GM23338 (cell line): ENCODE measurements at regions not wholly inside any gene's neighbourhood (a gene's known extent, or its start where the extent isn't known, plus 50 kb on each side); places are given as distances from the start of the nearest gene placed in this dataset.

Experiments used
- ATAC-seq: fragments of 200-7000 bp; cut with Tn5 transposase; 3 replicates; pipeline ENCODE4 v1.9.1; 2020
- DNase-seq: peaks from one replicate; pipeline ENCODE4 v3.0.0-alpha.2; 2015; ENCODE audit warnings: low spot score
- H2AFZ ChIP-seq: fragments of 200-600 bp; sonication (generic); 2 replicates; pipeline ENCODE4 v1.8.0; 2016; ENCODE audit warnings: antibody characterized with exemption, mild to moderate bottlenecking, moderate library complexity
- H3F3A ChIP-seq: fragments of 200-600 bp; sonication (generic); replicated peaks from 2 replicates; pipeline ENCODE4 v1.8.0; 2017; ENCODE audit warnings: antibody characterized with exemption, mixed run types, low read depth
- H3K27ac ChIP-seq: fragments of 200-600 bp; sonication (generic); 2 replicates; pipeline ENCODE4 v1.6.1; 2016; ENCODE audit warnings: low read depth
- H3K27me3 ChIP-seq: fragments of 200-600 bp; sonication (generic); 2 replicates; pipeline ENCODE4 v1.8.0; 2016; ENCODE audit warnings: mild to moderate bottlenecking, mixed run types, moderate library complexity; ENCODE audit not compliant: insufficient read depth
- H3K36me3 ChIP-seq: fragments of 200-600 bp; sonication (generic); 2 replicates; pipeline ENCODE4 v1.8.0; 2016; ENCODE audit warnings: mild to moderate bottlenecking; ENCODE audit not compliant: insufficient read depth
- H3K4me1 ChIP-seq: fragments of 200-600 bp; sonication (generic); 2 replicates; pipeline ENCODE4 v1.8.0; 2016; ENCODE audit warnings: mild to moderate bottlenecking, moderate library complexity; ENCODE audit not compliant: insufficient read depth
- H3K4me2 ChIP-seq: fragments of 200-600 bp; sonication (generic); 2 replicates; pipeline ENCODE4 v1.7.1; 2017; ENCODE audit warnings: mixed run types
- H3K4me3 ChIP-seq: fragments of 200-600 bp; sonication (generic); 2 replicates; pipeline ENCODE4 v1.6.1; 2016; ENCODE audit warnings: mixed run types
- H3K79me2 ChIP-seq: fragments of 200-600 bp; sonication (generic); replicated peaks from 2 replicates; pipeline ENCODE4 v1.8.0; 2017; ENCODE audit warnings: mild to moderate bottlenecking; ENCODE audit not compliant: insufficient read depth
- H3K9me2 ChIP-seq: fragments of 200-600 bp; sonication (generic); 2 replicates; pipeline ENCODE4 v1.8.0; 2017; ENCODE audit not compliant: insufficient read depth
- H4K20me1 ChIP-seq: fragments of 200-600 bp; sonication (generic); replicated peaks from 2 replicates; pipeline ENCODE4 v1.8.0; 2017; ENCODE audit warnings: mild to moderate bottlenecking; ENCODE audit not compliant: insufficient read depth
- H3K27ac Mint-ChIP-seq: 2 replicates; pipeline ENCODE4 v1.8.0; 2020; ENCODE audit warnings: inconsistent platforms, mild to moderate bottlenecking, moderate library complexity, mixed read lengths
- H3K27me3 Mint-ChIP-seq: 3 replicates; pipeline ENCODE4 v1.8.0; 2022; ENCODE audit warnings: low read depth, mild to moderate bottlenecking, moderate library complexity, mixed read lengths, inconsistent platforms; ENCODE audit not compliant: insufficient read depth, poor library complexity
- H3K36me3 Mint-ChIP-seq: 3 replicates; pipeline ENCODE4 v1.8.0; 2021; ENCODE audit warnings: low read depth, mild to moderate bottlenecking, inconsistent platforms, moderate library complexity, mixed read lengths
- H3K4me1 Mint-ChIP-seq: 3 replicates; pipeline ENCODE4 v1.8.0; 2020; ENCODE audit warnings: mild to moderate bottlenecking, inconsistent platforms, mixed read lengths
- H3K4me3 Mint-ChIP-seq: 3 replicates; pipeline ENCODE4 v1.8.0; 2021; ENCODE audit warnings: moderate library complexity, mild to moderate bottlenecking, inconsistent platforms, mixed read lengths
- H3K9me3 Mint-ChIP-seq: 3 replicates; pipeline ENCODE4 v1.8.0; 2020; ENCODE audit warnings: moderate library complexity, mild to moderate bottlenecking, inconsistent platforms, mixed read lengths
- CREB1 ChIP-seq: fragments of 250-450 bp; sonication (Bioruptor Pico); IDR thresholded peaks from 2 replicates; pipeline ENCODE4 v1.5.0; 2020; ENCODE audit warnings: low read depth, mild to moderate bottlenecking, moderate library complexity
- CTCF ChIP-seq, 2 experiments: fragments of 200-600 bp in 1 of 2; sonication (generic) in 1 of 2; conservative IDR thresholded peaks; 2 replicates each; pipeline versions ENCODE4 v1.5.1 to v1.6.1; 2016 to 2017; ENCODE audit warnings: antibody characterized with exemption in 2 of 2, low read depth in 2 of 2, mild to moderate bottlenecking in 2 of 2, moderate library complexity in 1 of 2
- ETS1 ChIP-seq: IDR thresholded peaks from 2 replicates; pipeline ENCODE4 v1.6.1; 2016; ENCODE audit warnings: antibody characterized with exemption
- EZH2 ChIP-seq: fragments of 200-600 bp; sonication (generic); IDR thresholded peaks from one replicate; pipeline ENCODE4 v1.8.0; 2017; ENCODE audit warnings: antibody characterized with exemption, mild to moderate bottlenecking, low read depth; ENCODE audit not compliant: unreplicated experiment
- EZH2phosphoT487 ChIP-seq: fragments of 200-600 bp; sonication (generic); IDR thresholded peaks from one replicate; pipeline ENCODE4 v1.8.1; 2018; ENCODE audit warnings: antibody characterized with exemption; ENCODE audit not compliant: unreplicated experiment
- JUNB ChIP-seq: IDR thresholded peaks from one replicate; pipeline ENCODE4 v1.6.1; 2016; ENCODE audit warnings: antibody characterized with exemption; ENCODE audit not compliant: unreplicated experiment
- NANOG ChIP-seq: IDR thresholded peaks from 2 replicates; pipeline ENCODE4 v1.6.1; 2016; ENCODE audit warnings: antibody characterized with exemption, borderline replicate concordance
- POLR2AphosphoS5 ChIP-seq: IDR thresholded peaks from 2 replicates; pipeline ENCODE4 v1.6.1; 2016; ENCODE audit warnings: antibody characterized with exemption, low read depth
- REST ChIP-seq: IDR thresholded peaks from one replicate; pipeline ENCODE4 v1.6.1; 2018; ENCODE audit warnings: antibody characterized with exemption; ENCODE audit not compliant: unreplicated experiment
- STAT1 ChIP-seq: IDR thresholded peaks from one replicate; pipeline ENCODE4 v1.6.1; 2016; ENCODE audit warnings: antibody characterized with exemption; ENCODE audit not compliant: unreplicated experiment
- ZNF114 ChIP-seq: fragments of 250-450 bp; sonication (Bioruptor Pico); IDR thresholded peaks from 2 replicates; pipeline ENCODE4 v1.5.0; 2020; ENCODE audit warnings: mild to moderate bottlenecking, moderate library complexity
- ZNF331 ChIP-seq: fragments of 250-450 bp; sonication (Bioruptor Pico); IDR thresholded peaks from 2 replicates; pipeline ENCODE4 v1.5.0; 2020; ENCODE audit warnings: low read depth, mild to moderate bottlenecking, moderate library complexity
- ZNF462 ChIP-seq: fragments of 250-450 bp; sonication (Bioruptor Pico); IDR thresholded peaks from 2 replicates; pipeline ENCODE4 v1.5.0; 2020; ENCODE audit warnings: mild to moderate bottlenecking, moderate library complexity

GRCh38 chr21:36263797-36264196, 56.2 kb upstream of the MORC3 start:
- H3K27me3 Mint-ChIP-seq = peaks cover 9% of the 10 kb centered on the region
- DNase-seq (no peak), ATAC-seq (no peak)
- H3K4me2 ChIP-seq = no peak overlapping the region
- no peak overlapping the region for H3K4me3 ChIP-seq
- H4K20me1 ChIP-seq = no peaks in the 10 kb centered on the region
- no peaks in the 10 kb centered on the region for H3K4me1 ChIP-seq
- H3K27me3 ChIP-seq = no peaks in the 10 kb centered on the region
- H3K27ac Mint-ChIP-seq = no peak overlapping the region
- H3K9me2 ChIP-seq = no peaks in the 10 kb centered on the region
- no peaks in the 10 kb centered on the region for H3K4me1 Mint-ChIP-seq
- no peak overlapping the region for H3K27ac ChIP-seq
- H3F3A ChIP-seq = no peaks in the 10 kb centered on the region
- no peaks in the 10 kb centered on the region for H3K79me2 ChIP-seq
- H3K36me3 ChIP-seq = no peaks in the 10 kb centered on the region
- no peak overlapping the region for H2AFZ ChIP-seq
- no peak overlapping the region for H3K4me3 Mint-ChIP-seq
- no peaks in the 10 kb centered on the region for H3K9me3 Mint-ChIP-seq
- TF ChIP-seq EZH2 (no peak), CREB1 (CRISPR knock-in tag) (no peak), JUNB (no peak), ETS1 (no peak), NANOG (no peak), ZNF114 (CRISPR knock-in tag) (no peak), EZH2phosphoT487 (no peak), REST (no peak), POLR2AphosphoS5 (no peak), ZNF462 (CRISPR knock-in tag) (no peak), CTCF (conservative IDR thresholded peaks at IDR 0.05; ENCODE audit: low read depth in 2 of 2) (no peak), STAT1 (no peak), ZNF331 (CRISPR knock-in tag) (no peak)
- H3K36me3 Mint-ChIP-seq = peaks cover 4% of the 10 kb centered on the region; the same call in 1 of the 3 replicates
